Right lobe of liver (tissue), 4 donors: ENCODE measurements at regions not wholly inside any gene's neighbourhood (a gene's known extent, or its start where the extent isn't known, plus 50 kb on each side); places are given as distances from the start of the nearest gene placed in this dataset.

Source experiments
- CTCF ChIP-seq, 4 donors: fragments of 200-600 bp in 3 of 4; fragments of 450-650 bp in 1 of 4; IDR thresholded peaks; one replicate each; pipeline versions ENCODE4 v1.5.1 to v1.8.0; 2016 to 2022; ENCODE audit warnings: antibody characterized with exemption in 4 of 4, mild to moderate bottlenecking in 2 of 4
- POLR2A ChIP-seq: fragments of 450-650 bp; IDR thresholded peaks from one replicate; pipeline ENCODE4 v1.6.1; 2017; ENCODE audit warnings: antibody characterized with exemption, mild to moderate bottlenecking
- donor health status: DM: no; HTN: no; CAD: no.
- donor health status: DM: no; HTN: no; CAD: no.
- donor health status: DM: no; HTN: yes; CAD: no.

GRCh38 chr20:58054082-58054779 is 174.2 kb downstream of the ANKRD60 start:
- TF ChIP-seq CTCF (IDR thresholded peaks at IDR 0.05) = no peak
- no peak for TF ChIP-seq POLR2A
